ENCODE measurements at regions not wholly inside any gene's neighbourhood (a gene's known extent, or its start where the extent isn't known, plus 50 kb on each side); places are given as distances from the start of the nearest gene placed in this dataset.

DNA sequence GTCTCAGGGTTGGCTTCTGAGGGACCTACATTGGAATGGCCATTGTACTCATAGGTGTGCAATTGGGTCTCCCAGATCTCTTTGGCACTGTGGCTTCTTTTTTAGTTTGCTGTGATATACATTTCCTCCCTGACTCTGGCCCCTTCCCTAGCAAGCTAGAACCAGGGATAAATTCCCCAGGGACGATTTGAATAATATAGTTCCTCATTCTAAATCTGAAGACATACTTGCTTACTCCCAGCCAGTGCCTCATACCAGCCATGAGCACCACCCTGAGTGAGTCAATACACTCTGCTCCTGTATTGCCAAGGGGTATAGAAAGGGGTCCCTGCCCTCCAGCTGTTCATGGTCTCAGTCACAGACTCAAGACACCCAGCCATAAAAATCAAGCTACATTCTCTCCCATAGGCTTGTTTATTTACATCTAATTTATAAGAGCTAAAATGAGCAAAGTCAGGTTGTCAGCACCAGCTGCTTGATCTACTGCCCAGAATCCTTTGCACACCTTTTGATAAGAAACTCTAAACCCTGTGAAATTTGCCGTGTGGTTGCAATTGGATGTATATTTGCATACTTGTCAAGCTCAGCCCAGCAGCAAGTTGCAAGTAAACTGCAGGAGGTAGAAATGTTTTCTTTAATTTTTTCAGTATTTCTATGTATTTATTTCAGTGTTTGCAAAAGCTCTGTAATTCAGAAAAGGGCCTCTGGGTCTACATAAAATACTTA lies 219.9 kb upstream of the IRX1 start:
- TF ChIP-seq, protein P1, sequence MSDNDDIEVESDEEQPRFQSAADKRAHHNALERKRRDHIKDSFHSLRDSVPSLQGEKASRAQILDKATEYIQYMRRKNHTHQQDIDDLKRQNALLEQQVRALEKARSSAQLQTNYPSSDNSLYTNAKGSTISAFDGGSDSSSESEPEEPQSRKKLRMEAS (CRISPR knock-in tag; IDR thresholded peaks at IDR 0.05) = no peak
- TF ChIP-seq, protein P2, sequence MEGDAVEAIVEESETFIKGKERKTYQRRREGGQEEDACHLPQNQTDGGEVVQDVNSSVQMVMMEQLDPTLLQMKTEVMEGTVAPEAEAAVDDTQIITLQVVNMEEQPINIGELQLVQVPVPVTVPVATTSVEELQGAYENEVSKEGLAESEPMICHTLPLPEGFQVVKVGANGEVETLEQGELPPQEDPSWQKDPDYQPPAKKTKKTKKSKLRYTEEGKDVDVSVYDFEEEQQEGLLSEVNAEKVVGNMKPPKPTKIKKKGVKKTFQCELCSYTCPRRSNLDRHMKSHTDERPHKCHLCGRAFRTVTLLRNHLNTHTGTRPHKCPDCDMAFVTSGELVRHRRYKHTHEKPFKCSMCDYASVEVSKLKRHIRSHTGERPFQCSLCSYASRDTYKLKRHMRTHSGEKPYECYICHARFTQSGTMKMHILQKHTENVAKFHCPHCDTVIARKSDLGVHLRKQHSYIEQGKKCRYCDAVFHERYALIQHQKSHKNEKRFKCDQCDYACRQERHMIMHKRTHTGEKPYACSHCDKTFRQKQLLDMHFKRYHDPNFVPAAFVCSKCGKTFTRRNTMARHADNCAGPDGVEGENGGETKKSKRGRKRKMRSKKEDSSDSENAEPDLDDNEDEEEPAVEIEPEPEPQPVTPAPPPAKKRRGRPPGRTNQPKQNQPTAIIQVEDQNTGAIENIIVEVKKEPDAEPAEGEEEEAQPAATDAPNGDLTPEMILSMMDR (IDR thresholded peaks at IDR 0.05) = no peak
- TF ChIP-seq CBFB (CRISPR knock-in tag; IDR thresholded peaks at IDR 0.05; ENCODE audit: low read depth) = no peak
- TF ChIP-seq FOXK1 (CRISPR knock-in tag; IDR thresholded peaks at IDR 0.05) = no peak
- TF ChIP-seq ESRRA (CRISPR knock-in tag; IDR thresholded peaks at IDR 0.05; ENCODE audit: borderline replicate concordance) = no peak
- TF ChIP-seq CREB1 (CRISPR knock-in tag; IDR thresholded peaks at IDR 0.05) = no peak
- TF ChIP-seq, protein P3, sequence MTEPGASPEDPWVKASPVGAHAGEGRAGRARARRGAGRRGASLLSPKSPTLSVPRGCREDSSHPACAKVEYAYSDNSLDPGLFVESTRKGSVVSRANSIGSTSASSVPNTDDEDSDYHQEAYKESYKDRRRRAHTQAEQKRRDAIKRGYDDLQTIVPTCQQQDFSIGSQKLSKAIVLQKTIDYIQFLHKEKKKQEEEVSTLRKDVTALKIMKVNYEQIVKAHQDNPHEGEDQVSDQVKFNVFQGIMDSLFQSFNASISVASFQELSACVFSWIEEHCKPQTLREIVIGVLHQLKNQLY (CRISPR knock-in tag; IDR thresholded peaks at IDR 0.05) = no peak
- TF ChIP-seq, protein P4, sequence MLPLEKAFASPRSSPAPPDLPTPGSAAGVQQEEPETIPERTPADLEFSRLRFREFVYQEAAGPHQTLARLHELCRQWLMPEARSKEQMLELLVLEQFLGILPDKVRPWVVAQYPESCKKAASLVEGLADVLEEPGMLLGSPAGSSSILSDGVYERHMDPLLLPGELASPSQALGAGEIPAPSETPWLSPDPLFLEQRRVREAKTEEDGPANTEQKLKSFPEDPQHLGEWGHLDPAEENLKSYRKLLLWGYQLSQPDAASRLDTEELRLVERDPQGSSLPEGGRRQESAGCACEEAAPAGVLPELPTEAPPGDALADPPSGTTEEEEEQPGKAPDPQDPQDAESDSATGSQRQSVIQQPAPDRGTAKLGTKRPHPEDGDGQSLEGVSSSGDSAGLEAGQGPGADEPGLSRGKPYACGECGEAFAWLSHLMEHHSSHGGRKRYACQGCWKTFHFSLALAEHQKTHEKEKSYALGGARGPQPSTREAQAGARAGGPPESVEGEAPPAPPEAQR (CRISPR knock-in tag; IDR thresholded peaks at IDR 0.05) = no peak
- no peak for TF ChIP-seq JUN (CRISPR knock-in tag; IDR thresholded peaks at IDR 0.05)
- TF ChIP-seq, protein P5, sequence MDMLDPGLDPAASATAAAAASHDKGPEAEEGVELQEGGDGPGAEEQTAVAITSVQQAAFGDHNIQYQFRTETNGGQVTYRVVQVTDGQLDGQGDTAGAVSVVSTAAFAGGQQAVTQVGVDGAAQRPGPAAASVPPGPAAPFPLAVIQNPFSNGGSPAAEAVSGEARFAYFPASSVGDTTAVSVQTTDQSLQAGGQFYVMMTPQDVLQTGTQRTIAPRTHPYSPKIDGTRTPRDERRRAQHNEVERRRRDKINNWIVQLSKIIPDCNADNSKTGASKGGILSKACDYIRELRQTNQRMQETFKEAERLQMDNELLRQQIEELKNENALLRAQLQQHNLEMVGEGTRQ (CRISPR knock-in tag; IDR thresholded peaks at IDR 0.05) = no peak
- TF ChIP-seq, protein P6, sequence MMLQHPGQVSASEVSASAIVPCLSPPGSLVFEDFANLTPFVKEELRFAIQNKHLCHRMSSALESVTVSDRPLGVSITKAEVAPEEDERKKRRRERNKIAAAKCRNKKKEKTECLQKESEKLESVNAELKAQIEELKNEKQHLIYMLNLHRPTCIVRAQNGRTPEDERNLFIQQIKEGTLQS (CRISPR knock-in tag; conservative IDR thresholded peaks at IDR 0.05) = no peak
- TF ChIP-seq, protein P7, sequence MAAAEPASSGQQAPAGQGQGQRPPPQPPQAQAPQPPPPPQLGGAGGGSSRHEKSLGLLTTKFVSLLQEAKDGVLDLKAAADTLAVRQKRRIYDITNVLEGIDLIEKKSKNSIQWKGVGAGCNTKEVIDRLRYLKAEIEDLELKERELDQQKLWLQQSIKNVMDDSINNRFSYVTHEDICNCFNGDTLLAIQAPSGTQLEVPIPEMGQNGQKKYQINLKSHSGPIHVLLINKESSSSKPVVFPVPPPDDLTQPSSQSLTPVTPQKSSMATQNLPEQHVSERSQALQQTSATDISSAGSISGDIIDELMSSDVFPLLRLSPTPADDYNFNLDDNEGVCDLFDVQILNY (CRISPR knock-in tag; IDR thresholded peaks at IDR 0.05) = no peak
- TF ChIP-seq, protein P8, sequence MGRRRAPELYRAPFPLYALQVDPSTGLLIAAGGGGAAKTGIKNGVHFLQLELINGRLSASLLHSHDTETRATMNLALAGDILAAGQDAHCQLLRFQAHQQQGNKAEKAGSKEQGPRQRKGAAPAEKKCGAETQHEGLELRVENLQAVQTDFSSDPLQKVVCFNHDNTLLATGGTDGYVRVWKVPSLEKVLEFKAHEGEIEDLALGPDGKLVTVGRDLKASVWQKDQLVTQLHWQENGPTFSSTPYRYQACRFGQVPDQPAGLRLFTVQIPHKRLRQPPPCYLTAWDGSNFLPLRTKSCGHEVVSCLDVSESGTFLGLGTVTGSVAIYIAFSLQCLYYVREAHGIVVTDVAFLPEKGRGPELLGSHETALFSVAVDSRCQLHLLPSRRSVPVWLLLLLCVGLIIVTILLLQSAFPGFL (CRISPR knock-in tag; IDR thresholded peaks at IDR 0.05; ENCODE audit: borderline replicate concordance) = no peak

Data from WTC11 (cell line).